ENCODE measurements at regions not wholly inside any gene's neighbourhood (a gene's known extent, or its start where the extent isn't known, plus 50 kb on each side); places are given as distances from the start of the nearest gene placed in this dataset.

GRCh38 chr18:78643981-78644380 lies 335.6 kb upstream of the SALL3 start:
- Mint-ChIP-seq H3K27me3 (peaks cover 7% of the 10 kb centered on the region), H3K4me1 (no peaks in the 10 kb centered on the region), H3K36me3 (ENCODE audit: low read depth) (no peaks in the 10 kb centered on the region), H3K27ac (no peak overlapping the region), H3K9me3 (no peaks in the 10 kb centered on the region), H3K4me3 (no peak overlapping the region)
- ATAC-seq (replicated peaks): no peak

GRCh38 chr18:78645216-78645615 lies 334.4 kb upstream of the SALL3 start:
- Mint-ChIP-seq H3K27ac (no peak overlapping the region), H3K4me1 (no peaks in the 10 kb centered on the region), H3K9me3 (no peaks in the 10 kb centered on the region), H3K27me3 (peaks cover 7% of the 10 kb centered on the region), H3K36me3 (ENCODE audit: low read depth) (no peaks in the 10 kb centered on the region), H3K4me3 (no peak overlapping the region)
- ATAC-seq (replicated peaks): no peak

- Mint-ChIP-seq H3K36me3 (ENCODE audit: low read depth) (no peaks in the 10 kb centered on the region), H3K27ac (no peak overlapping the region), H3K27me3 (peaks cover 3% of the 10 kb centered on the region), H3K9me3 (no peaks in the 10 kb centered on the region), H3K4me1 (no peaks in the 10 kb centered on the region), H3K4me3 (no peak overlapping the region)
- ATAC-seq (replicated peaks): peak; percentile 64
Observed at GRCh38 chr18:78647018-78647417, 332.6 kb upstream of the SALL3 start.

- ATAC-seq (replicated peaks): no peak
- no peaks in the 10 kb centered on the region for H3K4me1 Mint-ChIP-seq
- no peak overlapping the region for H3K4me3 Mint-ChIP-seq
- no peaks in the 10 kb centered on the region for H3K36me3 Mint-ChIP-seq (ENCODE audit: low read depth)
- no peak overlapping the region for H3K27ac Mint-ChIP-seq
- H3K9me3 Mint-ChIP-seq: no peaks in the 10 kb centered on the region
- peaks cover 3% of the 10 kb centered on the region for H3K27me3 Mint-ChIP-seq
Observed at GRCh38 chr18:78649421-78649820, 330.2 kb upstream of the SALL3 start.

GRCh38 chr18:78650926-78651325 lies 328.7 kb upstream of the SALL3 start:
- Mint-ChIP-seq H3K27me3 (no peaks in the 10 kb centered on the region), H3K27ac (no peak overlapping the region), H3K4me1 (no peaks in the 10 kb centered on the region), H3K4me3 (no peak overlapping the region), H3K36me3 (ENCODE audit: low read depth) (no peaks in the 10 kb centered on the region), H3K9me3 (no peaks in the 10 kb centered on the region)
- ATAC-seq (replicated peaks): no peak

GRCh38 chr18:78652001-78652545 lies 327.5 kb upstream of the SALL3 start:
- Mint-ChIP-seq H3K9me3 (no peaks in the 10 kb centered on the region), H3K27me3 (no peaks in the 10 kb centered on the region), H3K27ac (no peak overlapping the region), H3K36me3 (ENCODE audit: low read depth) (no peaks in the 10 kb centered on the region), H3K4me3 (no peak overlapping the region), H3K4me1 (no peaks in the 10 kb centered on the region)
- no peak for ATAC-seq (replicated peaks)

GRCh38 chr18:78655921-78656320 lies 323.7 kb upstream of the SALL3 start:
- Mint-ChIP-seq H3K4me1 (no peaks in the 10 kb centered on the region), H3K27me3 (peaks cover 6% of the 10 kb centered on the region), H3K27ac (no peak overlapping the region), H3K36me3 (ENCODE audit: low read depth) (no peaks in the 10 kb centered on the region), H3K4me3 (no peak overlapping the region), H3K9me3 (no peaks in the 10 kb centered on the region)
- no peak for ATAC-seq (replicated peaks)

- Mint-ChIP-seq H3K27ac (no peak overlapping the region), H3K9me3 (no peaks in the 10 kb centered on the region), H3K36me3 (ENCODE audit: low read depth) (no peaks in the 10 kb centered on the region), H3K27me3 (peaks cover 6% of the 10 kb centered on the region), H3K4me1 (no peaks in the 10 kb centered on the region), H3K4me3 (no peak overlapping the region)
- ATAC-seq (replicated peaks): no peak
Observed at GRCh38 chr18:78656346-78656925, 323.2 kb upstream of the SALL3 start.

- H3K27ac Mint-ChIP-seq: no peak overlapping the region
- peaks cover 6% of the 10 kb centered on the region for H3K27me3 Mint-ChIP-seq
- H3K4me1 Mint-ChIP-seq: no peaks in the 10 kb centered on the region
- ATAC-seq (replicated peaks): no peak
- no peaks in the 10 kb centered on the region for H3K36me3 Mint-ChIP-seq (ENCODE audit: low read depth)
- no peaks in the 10 kb centered on the region for H3K9me3 Mint-ChIP-seq
- H3K4me3 Mint-ChIP-seq: no peak overlapping the region
Observed at GRCh38 chr18:78658531-78658930, 321.1 kb upstream of the SALL3 start.

GRCh38 chr18:78659057-78659456 lies 320.6 kb upstream of the SALL3 start:
- no peak overlapping the region for H3K27ac Mint-ChIP-seq
- no peak for ATAC-seq (replicated peaks)
- no peaks in the 10 kb centered on the region for H3K36me3 Mint-ChIP-seq (ENCODE audit: low read depth)
- H3K27me3 Mint-ChIP-seq: peaks cover 6% of the 10 kb centered on the region
- H3K4me1 Mint-ChIP-seq: no peaks in the 10 kb centered on the region
- no peak overlapping the region for H3K4me3 Mint-ChIP-seq
- no peaks in the 10 kb centered on the region for H3K9me3 Mint-ChIP-seq

GRCh38 chr18:78659748-78660147 lies 319.9 kb upstream of the SALL3 start:
- Mint-ChIP-seq H3K27ac (no peak overlapping the region), H3K4me3 (no peak overlapping the region), H3K36me3 (ENCODE audit: low read depth) (no peaks in the 10 kb centered on the region), H3K4me1 (no peaks in the 10 kb centered on the region), H3K27me3 (peaks cover 6% of the 10 kb centered on the region), H3K9me3 (no peaks in the 10 kb centered on the region)
- ATAC-seq (replicated peaks): peak; percentile 29

- Mint-ChIP-seq H3K9me3 (no peaks in the 10 kb centered on the region), H3K27me3 (peaks cover 6% of the 10 kb centered on the region), H3K4me3 (no peak overlapping the region), H3K4me1 (no peaks in the 10 kb centered on the region), H3K36me3 (ENCODE audit: low read depth) (no peaks in the 10 kb centered on the region), H3K27ac (no peak overlapping the region)
- no peak for ATAC-seq (replicated peaks)
Observed at GRCh38 chr18:78660311-78660710, 319.3 kb upstream of the SALL3 start.

- ATAC-seq (replicated peaks): no peak
- no peak overlapping the region for H3K27ac Mint-ChIP-seq
- H3K4me3 Mint-ChIP-seq: no peak overlapping the region
- H3K4me1 Mint-ChIP-seq: no peaks in the 10 kb centered on the region
- H3K27me3 Mint-ChIP-seq: peaks cover 6% of the 10 kb centered on the region
- H3K36me3 Mint-ChIP-seq (ENCODE audit: low read depth): no peaks in the 10 kb centered on the region
- H3K9me3 Mint-ChIP-seq: no peaks in the 10 kb centered on the region
Observed at GRCh38 chr18:78661316-78661715, 318.3 kb upstream of the SALL3 start.

GRCh38 chr18:78662879-78663278 lies 316.7 kb upstream of the SALL3 start:
- H3K9me3 Mint-ChIP-seq: no peaks in the 10 kb centered on the region
- H3K4me3 Mint-ChIP-seq: no peak overlapping the region
- ATAC-seq (replicated peaks): no peak
- H3K27ac Mint-ChIP-seq: no peak overlapping the region
- H3K27me3 Mint-ChIP-seq: peaks cover 6% of the 10 kb centered on the region
- no peaks in the 10 kb centered on the region for H3K36me3 Mint-ChIP-seq (ENCODE audit: low read depth)
- no peaks in the 10 kb centered on the region for H3K4me1 Mint-ChIP-seq

GRCh38 chr18:78664048-78664447 lies 315.6 kb upstream of the SALL3 start:
- Mint-ChIP-seq H3K36me3 (ENCODE audit: low read depth) (no peaks in the 10 kb centered on the region), H3K27ac (no peak overlapping the region), H3K27me3 (peaks cover 6% of the 10 kb centered on the region), H3K4me3 (no peak overlapping the region), H3K4me1 (no peaks in the 10 kb centered on the region), H3K9me3 (no peaks in the 10 kb centered on the region)
- ATAC-seq (replicated peaks): no peak

- Mint-ChIP-seq H3K27ac (no peak overlapping the region), H3K4me3 (no peak overlapping the region), H3K27me3 (peaks cover 6% of the 10 kb centered on the region), H3K4me1 (no peaks in the 10 kb centered on the region), H3K9me3 (no peaks in the 10 kb centered on the region), H3K36me3 (ENCODE audit: low read depth) (no peaks in the 10 kb centered on the region)
- no peak for ATAC-seq (replicated peaks)
Observed at GRCh38 chr18:78664848-78665247, 314.8 kb upstream of the SALL3 start.

Measured in activated T-helper 17 cell treated with anti-CD3 and anti-CD28 coated beads, Interleukin-2, amount 50 U/mL, for 72 hours (primary cell).